IPS DF 19.7 (cell line): ENCODE measurements at regions not wholly inside any gene's neighbourhood (a gene's known extent, or its start where the extent isn't known, plus 50 kb on each side); places are given as distances from the start of the nearest gene placed in this dataset.
A peak's percentile ranks its signal among the peaks of the same experiment; 100 is the strongest.

Experiments used
- DNase-seq: peaks from one replicate; pipeline ENCODE4 v3.0.0-alpha.2; 2013; ENCODE audit warnings: low read depth, low spot score

GRCh38 chr2:103959174-103960128 lies 894.5 kb upstream of the POU3F3 start:
- DNase-seq, result peak; percentile 3

DNA sequence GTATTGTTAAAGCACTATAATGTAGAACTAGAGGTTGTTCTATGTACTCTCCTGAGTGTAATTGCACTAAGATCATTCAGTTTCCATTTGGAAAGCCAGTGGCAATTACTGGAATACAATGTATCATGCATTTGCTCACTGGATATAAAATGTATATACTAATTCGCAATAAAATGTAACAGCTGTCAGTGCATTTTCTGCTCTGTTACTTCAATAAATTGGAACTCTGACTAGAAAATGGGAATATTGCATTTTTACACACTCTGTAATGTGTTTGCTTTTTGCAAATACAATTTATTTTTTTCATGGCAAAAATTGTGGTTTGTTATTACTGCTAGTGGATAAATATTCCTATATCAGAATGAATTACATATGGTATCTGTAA lies 893.8 kb upstream of the POU3F3 start:
- no peak for DNase-seq

- no peak for DNase-seq
Measured at GRCh38 chr2:103960951-103961350, 893.0 kb upstream of the POU3F3 start.

- no peak for DNase-seq
Measured at GRCh38 chr2:103961862-103962261, 892.1 kb upstream of the POU3F3 start.

DNA sequence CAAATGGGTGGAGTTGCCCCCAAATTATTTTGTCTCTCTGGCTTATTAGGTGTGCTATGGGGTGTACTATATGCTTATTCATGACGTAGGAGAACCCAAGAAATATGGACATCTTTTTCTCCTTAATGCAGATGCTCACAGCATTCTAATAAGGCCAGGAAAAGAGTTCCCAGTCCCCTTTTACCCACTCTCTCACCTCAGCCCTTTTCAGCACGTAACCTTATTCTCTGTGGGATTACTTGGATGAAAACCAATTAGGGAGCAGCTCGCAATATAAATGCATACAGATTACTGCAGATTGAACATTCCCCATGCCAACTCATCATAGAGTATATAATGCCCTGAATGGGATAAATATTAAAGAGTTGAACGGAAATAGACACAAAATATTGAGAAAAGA lies 891.2 kb upstream of the POU3F3 start:
- no peak for DNase-seq

DNA sequence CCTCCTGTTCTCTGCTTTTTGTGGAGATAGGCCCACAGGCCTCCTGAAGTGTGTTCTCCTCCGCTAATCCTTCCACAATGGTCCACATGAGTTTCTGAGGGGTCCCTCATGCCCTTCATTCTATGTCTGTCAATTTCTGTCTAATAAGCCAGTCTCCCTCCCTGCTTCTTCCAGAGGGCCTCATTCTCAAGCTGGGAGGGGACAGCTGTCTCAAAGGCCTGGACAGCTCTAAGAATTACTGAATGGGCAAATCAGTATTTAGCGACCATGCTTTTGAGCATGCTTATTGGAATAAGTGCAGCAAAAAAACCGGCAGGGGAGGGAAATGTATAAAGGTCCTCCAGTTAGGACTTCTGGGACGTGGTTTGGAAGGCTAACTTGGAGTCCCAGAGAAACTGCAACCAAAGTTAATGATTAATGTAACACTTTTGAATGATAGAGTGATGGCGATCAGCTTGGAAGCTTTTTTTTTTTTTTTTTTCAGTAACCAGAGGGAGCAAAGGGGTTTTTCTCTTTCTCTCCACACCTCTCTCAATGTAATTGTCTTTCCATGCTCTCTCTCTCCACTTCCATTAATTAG lies 890.7 kb upstream of the POU3F3 start:
- no peak for DNase-seq

DNA sequence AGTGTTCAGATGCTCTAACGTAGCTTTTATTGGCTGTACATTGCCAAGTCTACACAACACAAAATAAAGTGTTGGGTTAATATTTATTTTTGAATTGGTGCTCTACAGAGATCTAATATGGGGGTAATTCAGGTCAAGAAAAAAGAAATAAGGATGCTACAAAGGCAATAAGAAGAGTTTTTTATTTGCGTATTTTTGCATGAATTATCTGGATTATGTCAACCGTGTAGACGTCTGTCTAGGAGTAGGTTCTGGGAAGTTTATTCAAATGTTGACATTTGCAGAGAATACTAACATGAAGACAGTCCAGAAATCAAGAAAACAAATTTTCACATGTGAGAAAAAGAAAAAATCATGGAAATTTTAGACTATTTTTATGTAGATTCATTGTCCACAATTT lies 876.7 kb upstream of the POU3F3 start:
- no peak for DNase-seq

DNA sequence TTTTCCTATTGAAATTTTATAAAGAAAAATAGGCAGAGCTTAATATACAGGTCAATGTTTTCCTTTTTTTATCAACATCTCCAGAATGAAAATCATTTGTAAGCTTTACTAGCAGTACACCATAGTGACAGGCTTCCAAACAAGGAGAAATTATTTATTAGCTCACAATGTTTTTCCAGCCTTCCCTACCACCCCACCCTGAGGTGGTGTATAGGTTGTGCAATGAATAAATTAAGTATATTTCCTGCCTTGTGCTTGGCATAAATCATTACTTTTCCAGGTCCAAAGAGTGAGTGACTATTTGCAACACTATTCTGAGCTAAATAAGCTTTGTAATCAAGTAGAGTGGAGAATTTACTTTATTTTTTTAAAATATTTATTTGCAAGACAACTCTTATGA lies 876.2 kb upstream of the POU3F3 start:
- no peak for DNase-seq

DNA sequence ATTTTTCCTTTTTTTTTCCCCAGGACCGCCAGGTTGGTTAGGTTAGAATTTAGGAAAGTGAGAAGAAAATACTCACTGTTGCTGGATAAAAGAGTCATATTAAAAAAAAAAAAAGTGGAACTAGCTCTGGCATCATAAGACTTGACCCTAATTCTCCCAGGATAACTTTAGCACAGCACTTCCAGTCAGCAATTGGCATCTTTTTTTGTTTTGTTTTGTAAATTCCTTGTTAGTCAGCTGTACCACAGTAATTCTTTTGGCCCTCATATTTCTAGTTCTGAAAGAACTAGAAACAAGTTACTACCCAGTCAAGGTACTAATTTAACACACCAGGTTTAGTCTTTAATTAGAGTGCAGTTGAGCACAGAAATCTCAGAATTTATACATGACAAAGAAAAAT lies 873.5 kb upstream of the POU3F3 start:
- DNase-seq, result no peak

DNA sequence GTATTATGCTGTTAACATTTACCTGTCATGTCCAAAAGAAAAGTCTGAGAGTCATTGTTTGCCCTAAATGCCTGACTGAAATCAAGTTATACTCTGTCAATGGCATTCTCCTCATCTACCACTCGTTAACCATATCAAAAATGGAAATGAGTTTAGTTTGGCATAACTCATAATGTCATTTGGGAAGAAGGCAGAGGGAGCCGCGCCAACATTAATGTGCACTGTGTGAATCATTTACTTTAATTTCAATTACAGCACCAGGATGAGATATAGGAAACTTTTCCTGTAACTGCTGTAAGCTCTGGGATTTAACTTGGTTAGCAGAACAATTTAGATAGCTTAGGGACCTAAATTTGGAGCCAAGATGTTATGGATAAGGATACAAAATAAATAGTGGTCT lies 871.2 kb upstream of the POU3F3 start:
- no peak for DNase-seq

- no peak for DNase-seq
Measured at GRCh38 chr2:103986001-103986400, 867.9 kb upstream of the POU3F3 start.

DNA sequence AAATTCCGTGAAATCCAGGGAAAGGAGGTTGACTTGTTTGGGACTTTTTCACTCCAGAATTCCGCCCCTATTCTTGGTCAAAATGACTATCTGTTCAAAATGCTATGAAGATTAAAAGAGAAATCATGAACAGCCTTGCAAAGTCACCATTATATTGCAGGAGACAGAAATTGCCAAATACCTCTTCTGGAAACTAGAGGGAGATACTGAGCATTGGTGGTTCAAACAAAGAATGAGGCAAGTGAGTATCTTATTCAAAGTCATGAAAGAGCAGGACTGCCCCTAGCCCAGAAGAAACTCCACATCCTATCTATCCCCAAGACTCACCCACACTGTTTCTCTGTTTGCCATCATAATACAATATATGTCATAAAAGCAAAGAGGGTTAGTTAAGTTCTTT lies 862.3 kb upstream of the POU3F3 start:
- DNase-seq, result no peak

GRCh38 chr2:104004821-104005220 lies 849.1 kb upstream of the POU3F3 start:
- DNase-seq, result no peak

DNA sequence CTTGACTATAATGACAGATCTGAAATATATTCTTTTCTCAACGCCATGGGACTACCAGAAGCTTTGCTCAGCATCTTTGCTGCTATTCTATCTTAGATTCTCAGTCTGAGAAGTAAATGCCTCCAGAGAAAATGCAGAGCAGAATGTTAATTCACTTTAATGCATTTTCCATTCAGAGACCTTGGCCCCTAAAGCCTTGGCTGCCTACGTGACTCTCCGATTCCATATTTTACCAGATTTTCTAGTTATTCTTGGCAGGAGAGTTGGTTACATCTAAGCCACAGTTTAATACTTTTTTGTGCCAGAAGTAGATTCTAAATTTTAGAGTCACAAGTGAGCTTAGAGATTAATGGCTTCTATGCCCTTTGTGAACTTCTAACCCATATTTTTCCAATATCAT lies 837.1 kb upstream of the POU3F3 start:
- DNase-seq, result no peak

GRCh38 chr2:104023306-104023705 lies 830.6 kb upstream of the POU3F3 start:
- no peak for DNase-seq

GRCh38 chr2:104023765-104024164 lies 830.1 kb upstream of the POU3F3 start:
- DNase-seq, result no peak

DNA sequence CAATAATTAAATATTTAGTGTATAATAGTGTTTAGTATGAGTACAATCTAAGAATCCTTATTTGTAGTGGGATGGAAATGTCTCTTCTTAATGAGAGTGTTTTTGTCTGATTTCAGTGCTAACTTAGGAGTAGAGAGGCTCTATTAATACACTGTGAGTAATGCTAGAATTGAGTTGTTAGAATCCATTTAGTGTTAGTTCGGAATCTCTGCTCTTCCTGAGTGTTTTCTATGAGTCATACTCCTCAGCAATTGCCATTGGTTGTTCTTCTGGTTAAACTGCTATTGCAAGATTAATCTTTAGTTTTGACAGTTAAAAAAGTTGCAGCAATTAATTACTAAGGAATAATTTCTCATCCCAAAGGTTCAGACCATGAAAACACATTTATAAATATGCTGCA lies 828.6 kb upstream of the POU3F3 start:
- no peak for DNase-seq

DNA sequence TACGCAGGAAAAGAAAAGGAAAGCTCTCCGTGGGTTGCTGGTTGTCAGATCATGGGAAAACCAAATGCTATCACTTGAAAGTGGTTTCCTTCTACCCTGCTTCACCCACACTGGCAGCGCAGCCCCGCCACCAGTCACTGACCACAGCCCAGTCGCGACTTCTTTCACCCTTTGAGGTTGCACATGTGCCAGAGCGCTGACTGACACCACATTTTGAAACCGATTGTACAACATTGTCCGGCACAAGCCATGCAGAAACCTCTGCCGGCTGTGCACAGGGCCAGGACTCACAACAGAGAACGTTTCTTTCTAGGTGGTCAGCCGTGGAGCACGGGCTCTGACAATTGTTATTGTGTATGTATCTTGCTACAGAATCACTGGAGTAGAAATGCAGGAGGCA lies 827.2 kb upstream of the POU3F3 start:
- DNase-seq, result no peak

DNA sequence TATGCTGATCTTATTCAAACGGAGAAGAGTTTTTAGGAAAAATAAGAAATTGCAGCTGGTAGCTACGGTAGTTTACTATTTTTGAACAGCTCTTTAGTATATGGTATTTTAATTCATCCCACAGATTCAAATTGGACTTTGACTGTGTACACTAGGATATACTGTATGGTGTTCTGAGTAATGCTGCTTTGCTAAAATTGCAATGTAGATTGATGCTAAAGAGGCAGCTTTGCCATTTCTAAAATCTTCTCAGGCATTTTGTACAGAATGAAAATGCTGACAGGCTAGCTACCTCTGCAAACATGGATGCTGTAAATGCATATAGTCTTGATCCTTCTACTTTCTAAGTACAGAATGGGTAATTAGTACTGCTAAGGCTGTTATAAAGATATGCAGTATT lies 826.6 kb upstream of the POU3F3 start:
- DNase-seq, result no peak

DNA sequence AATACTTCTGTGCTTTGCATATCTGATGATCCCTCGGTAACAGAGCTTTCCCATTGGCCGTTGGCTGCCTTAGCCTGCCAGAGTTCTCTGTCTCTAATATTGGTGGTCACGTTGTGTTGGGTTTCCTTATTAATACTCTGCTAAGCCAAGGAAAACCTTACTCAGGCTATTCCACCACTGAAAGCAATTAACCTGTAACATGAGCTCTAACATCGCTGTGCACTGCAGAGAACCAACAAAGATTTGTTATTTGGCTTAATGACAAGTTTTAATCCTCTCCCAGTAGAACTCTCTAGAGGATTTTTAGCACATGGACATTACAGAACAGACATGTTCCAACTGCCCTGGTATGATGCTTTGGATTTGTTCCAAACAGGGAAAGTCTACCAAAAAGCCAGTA lies 825.9 kb upstream of the POU3F3 start:
- DNase-seq, result no peak

GRCh38 chr2:104033399-104033798 lies 820.5 kb upstream of the POU3F3 start:
- no peak for DNase-seq

DNA sequence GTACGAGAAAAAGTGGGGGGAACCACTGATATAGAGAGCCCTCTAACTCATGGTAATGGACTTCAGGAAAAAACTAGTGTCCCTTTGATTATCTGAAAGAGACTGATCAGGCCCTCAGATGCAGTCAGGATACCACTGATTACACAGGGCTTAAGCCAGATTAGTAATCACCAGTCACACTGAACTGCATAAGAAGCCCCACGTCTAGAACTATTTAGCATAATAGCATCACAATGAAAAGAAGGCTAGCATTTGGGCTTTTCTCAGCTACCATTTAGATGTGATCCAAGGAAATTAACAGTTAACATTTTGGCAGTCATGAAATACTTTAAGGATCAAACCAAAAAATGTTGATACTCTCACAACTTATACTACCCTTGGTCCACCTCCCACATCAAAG lies 813.1 kb upstream of the POU3F3 start:
- DNase-seq, result no peak

- DNase-seq, result no peak
Measured at GRCh38 chr2:104041351-104041750, 812.6 kb upstream of the POU3F3 start.
